Right lobe of liver (tissue), 6 donors: ENCODE measurements at regions not wholly inside any gene's neighbourhood (a gene's known extent, or its start where the extent isn't known, plus 50 kb on each side); places are given as distances from the start of the nearest gene placed in this dataset.
"Not testable (repeated sequence)": the region's sequence is repeated elsewhere in the genome, so short reads cannot be mapped to it uniquely, and the experiment has no call there.

Experiments used
- ATAC-seq, 4 donors: fragments of 200-7000 bp; cut with Tn5 transposase; one replicate each; pipeline ENCODE4 v1.9.1; 2020; ENCODE audit warnings: mild to moderate bottlenecking in 4 of 4, moderate library complexity in 4 of 4
- DNase-seq, 3 donors: peaks; one replicate each; pipeline ENCODE4 v3.0.0-alpha.2; 2020
- H3K27ac ChIP-seq, 3 donors: fragments of 200-600 bp; one replicate each; pipeline ENCODE4 v1.8.0; 2022
- H3K27me3 ChIP-seq, 2 donors: fragments of 200-600 bp; one replicate each; pipeline ENCODE4 v1.8.0; 2022
- H3K36me3 ChIP-seq, 4 donors: fragments of 200-600 bp; sonication (generic) in 1 of 4; one replicate each; pipeline versions ENCODE4 v1.5.1 to v1.8.0; 2017 to 2022; ENCODE audit warnings: control low read depth in 1 of 4
- H3K4me1 ChIP-seq, 4 donors: fragments of 200-600 bp; sonication (generic) in 1 of 4; one replicate each; pipeline versions ENCODE4 v1.5.1 to v1.8.0; 2017 to 2022; ENCODE audit warnings: control low read depth in 1 of 4
- H3K4me3 ChIP-seq, 3 donors: fragments of 200-600 bp; one replicate each; pipeline ENCODE4 v1.8.0; 2022
- H3K9me3 ChIP-seq, 4 donors: fragments of 200-600 bp; sonication (generic) in 1 of 4; one replicate each; pipeline versions ENCODE4 v1.5.1 to v1.8.0; 2017 to 2022; ENCODE audit warnings: control low read depth in 1 of 4
- POLR2A ChIP-seq: fragments of 450-650 bp; IDR thresholded peaks from one replicate; pipeline ENCODE4 v1.6.1; 2017; ENCODE audit warnings: antibody characterized with exemption, mild to moderate bottlenecking
- WGBS: methylation state at CpG from one replicate; pipeline ENCODE4 v1.1.6; 2018; ENCODE audit warnings: low coverage, low lambda C conversion rate; ENCODE audit not compliant: insufficient coverage; ENCODE audit errors: missing lambda C conversion rate; 5-methylcytosine and 5-hydroxymethylcytosine counted together
- intact Hi-C, 2 donors: fragments of 100-400 bp; cut with DNase I; formaldehyde crosslinking; loops; one replicate each; pipeline versions ENCODE4 v1.11.2 to v1.14.1; 2022
- TF ChIP-seq, protein P1 (sequence below), 4 donors: fragments of 200-600 bp in 3 of 4; fragments of 450-650 bp in 1 of 4; IDR thresholded peaks; one replicate each; pipeline versions ENCODE4 v1.5.1 to v1.8.0; 2016 to 2022; ENCODE audit warnings: antibody characterized with exemption in 4 of 4, mild to moderate bottlenecking in 2 of 4
- donor health status: DM: no; HTN: yes; CAD: no.
- donor health status: DM: no; HTN: no; CAD: no.
- donor health status: DM: no; HTN: no; CAD: no.
- donor health status: DM: no; HTN: yes; CAD: no.
- donor health status: DM: no; HTN: yes; CAD: no.

DNA sequence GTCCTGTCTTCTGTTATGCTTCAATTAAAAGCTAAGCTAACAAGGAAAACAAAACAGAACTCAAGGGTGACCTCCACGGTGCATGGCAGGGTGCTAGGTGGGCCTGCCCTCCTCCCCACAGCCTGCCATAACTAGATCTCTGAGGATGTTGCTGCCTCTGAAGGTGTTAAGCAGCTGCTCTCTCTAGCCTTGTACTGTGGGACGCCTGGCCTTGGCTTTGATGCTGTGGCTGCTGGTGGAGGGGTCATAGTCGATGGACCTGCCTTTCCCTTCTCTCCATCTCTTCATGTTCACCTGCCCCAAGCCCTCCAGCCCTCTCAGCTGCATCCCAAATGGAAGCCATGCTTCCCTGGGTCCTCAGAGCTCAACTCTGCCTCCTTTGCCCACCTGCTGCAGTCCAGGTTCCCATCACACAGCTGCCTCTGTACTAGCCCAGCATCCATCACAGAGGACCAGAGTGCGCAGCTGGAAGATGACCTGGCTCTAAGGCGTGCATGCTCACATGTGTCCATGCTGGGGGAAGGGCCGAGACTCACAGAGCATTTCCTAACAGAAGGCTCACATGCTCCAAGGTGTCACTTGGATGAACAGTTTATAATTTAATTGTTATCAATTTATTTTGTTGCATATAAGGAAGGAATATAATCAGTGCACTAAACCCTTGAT is 180.3 kb upstream of the E2F8 start:
- DNase-seq = no peak
- intact Hi-C loops = no loop called here
- no peak overlapping the region for H3K27ac ChIP-seq
- H3K9me3 ChIP-seq = no peaks in the 10 kb centered on the region
- H3K27me3 ChIP-seq = no peaks in the 10 kb centered on the region
- no peak overlapping the region for H3K4me3 ChIP-seq
- 74% methylated on average over 5 of the region's 6 CpGs for WGBS
- H3K4me1 ChIP-seq = peaks cover 0 to 16% (median 8%) of the 10 kb centered on the region in 4 donors
- TF ChIP-seq POLR2A = no peak
- TF ChIP-seq, protein P1, sequence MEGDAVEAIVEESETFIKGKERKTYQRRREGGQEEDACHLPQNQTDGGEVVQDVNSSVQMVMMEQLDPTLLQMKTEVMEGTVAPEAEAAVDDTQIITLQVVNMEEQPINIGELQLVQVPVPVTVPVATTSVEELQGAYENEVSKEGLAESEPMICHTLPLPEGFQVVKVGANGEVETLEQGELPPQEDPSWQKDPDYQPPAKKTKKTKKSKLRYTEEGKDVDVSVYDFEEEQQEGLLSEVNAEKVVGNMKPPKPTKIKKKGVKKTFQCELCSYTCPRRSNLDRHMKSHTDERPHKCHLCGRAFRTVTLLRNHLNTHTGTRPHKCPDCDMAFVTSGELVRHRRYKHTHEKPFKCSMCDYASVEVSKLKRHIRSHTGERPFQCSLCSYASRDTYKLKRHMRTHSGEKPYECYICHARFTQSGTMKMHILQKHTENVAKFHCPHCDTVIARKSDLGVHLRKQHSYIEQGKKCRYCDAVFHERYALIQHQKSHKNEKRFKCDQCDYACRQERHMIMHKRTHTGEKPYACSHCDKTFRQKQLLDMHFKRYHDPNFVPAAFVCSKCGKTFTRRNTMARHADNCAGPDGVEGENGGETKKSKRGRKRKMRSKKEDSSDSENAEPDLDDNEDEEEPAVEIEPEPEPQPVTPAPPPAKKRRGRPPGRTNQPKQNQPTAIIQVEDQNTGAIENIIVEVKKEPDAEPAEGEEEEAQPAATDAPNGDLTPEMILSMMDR (IDR thresholded peaks at IDR 0.05) = no peak
- ATAC-seq = no peak
- no peaks in the 10 kb centered on the region for H3K36me3 ChIP-seq

GRCh38 chr11:19419808-19420207 is 179.1 kb upstream of the E2F8 start:
- no peaks in the 10 kb centered on the region for H3K9me3 ChIP-seq
- peak in 1 of 3 donors; percentile 67 for DNase-seq
- TF ChIP-seq, protein P1 (IDR thresholded peaks at IDR 0.05) = no peak
- no peak for TF ChIP-seq POLR2A
- intact Hi-C loops = no loop called here
- H3K27me3 ChIP-seq = no peaks in the 10 kb centered on the region
- ATAC-seq = peak; percentile 86 to 95 (median 88)
- no peak overlapping the region for H3K4me3 ChIP-seq
- H3K36me3 ChIP-seq = no peaks in the 10 kb centered on the region
- peaks cover 0 to 16% (median 8%) of the 10 kb centered on the region in 4 donors for H3K4me1 ChIP-seq
- H3K27ac ChIP-seq = peak overlapping the region in 1 of 3 donors; percentile 65
- WGBS = 37% methylated on average over 7 of the region's 7 CpGs

DNA sequence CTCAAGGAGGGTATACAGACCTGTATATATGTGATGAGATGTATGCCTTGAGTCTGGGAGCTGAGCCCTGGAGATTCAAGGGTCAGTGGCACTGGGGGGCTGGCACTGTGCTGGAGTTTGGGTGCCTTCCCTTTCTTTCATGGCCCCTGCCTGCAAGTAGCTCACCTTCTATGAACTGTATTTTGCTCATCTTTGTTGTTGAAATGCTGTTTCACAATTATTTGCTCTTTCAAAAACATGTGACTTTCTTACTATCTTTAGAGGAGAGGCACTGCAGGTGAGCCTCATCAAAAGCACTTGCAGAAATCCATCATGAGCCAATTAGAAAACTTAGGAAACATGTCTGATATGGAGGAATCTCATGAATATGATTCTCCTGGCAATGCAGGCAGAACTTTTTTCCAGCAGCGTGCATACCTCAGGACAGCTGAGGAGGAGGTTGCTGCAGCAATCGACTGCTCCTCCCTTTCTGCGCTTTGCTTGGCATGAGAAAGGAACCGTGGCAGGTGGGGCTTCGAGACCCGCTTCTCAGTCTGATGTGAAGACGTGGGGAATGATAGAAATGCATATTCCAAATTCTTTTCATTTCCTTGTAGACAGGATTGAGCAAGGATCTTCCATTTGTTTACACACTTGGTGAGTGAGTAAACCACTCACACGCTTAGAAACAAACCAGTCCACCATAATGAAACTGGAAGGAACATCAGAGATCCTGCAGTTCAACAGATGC is 178.4 kb upstream of the E2F8 start:
- Histone ChIP-seq H3K4me1 (peaks cover 0 to 16% (median 8%) of the 10 kb centered on the region in 4 donors), H3K9me3 (no peaks in the 10 kb centered on the region), H3K27ac (peak overlapping the region in 1 of 3 donors; percentile 65), H3K27me3 (no peaks in the 10 kb centered on the region), H3K4me3 (no peak overlapping the region), H3K36me3 (no peaks in the 10 kb centered on the region)
- ATAC-seq = peak; percentile 76 to 89 (median 80)
- 32% methylated on average over 8 of the region's 8 CpGs for WGBS
- DNase-seq = no peak
- intact Hi-C loops = no loop called here
- no peak for TF ChIP-seq POLR2A
- TF ChIP-seq, protein P1 (IDR thresholded peaks at IDR 0.05) = no peak

DNA sequence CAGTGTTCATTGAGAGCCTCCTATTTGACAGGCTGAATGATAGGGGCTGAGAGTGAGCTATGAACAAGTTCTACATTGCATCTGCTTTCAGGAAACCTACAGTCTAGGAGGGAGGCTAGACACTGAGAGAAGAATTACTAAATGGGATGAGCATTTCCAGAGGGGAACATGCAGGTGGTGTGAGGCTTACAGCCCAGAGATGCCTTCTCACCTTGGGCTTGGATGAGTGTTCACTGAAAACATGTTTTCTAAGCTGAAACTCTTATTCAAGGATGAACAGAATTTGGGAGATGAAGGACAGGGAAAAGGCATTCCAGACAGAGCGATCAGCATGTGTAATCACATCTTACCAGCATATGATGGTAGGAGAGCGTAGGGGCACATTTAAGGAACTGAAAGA is 177.5 kb upstream of the E2F8 start:
- intact Hi-C loops = no loop called here
- H3K4me1 ChIP-seq = peaks cover 0 to 16% (median 8%) of the 10 kb centered on the region in 4 donors
- no peaks in the 10 kb centered on the region for H3K36me3 ChIP-seq
- TF ChIP-seq, protein P1 (IDR thresholded peaks at IDR 0.05) = no peak
- no peak for TF ChIP-seq POLR2A
- WGBS = 72% methylated on average over 2 of the region's 2 CpGs
- DNase-seq (no peak), ATAC-seq (no peak)
- no peak overlapping the region for H3K4me3 ChIP-seq
- no peaks in the 10 kb centered on the region for H3K27me3 ChIP-seq
- no peak overlapping the region for H3K27ac ChIP-seq
- no peaks in the 10 kb centered on the region for H3K9me3 ChIP-seq

- H3K9me3 ChIP-seq, H3K4me3 ChIP-seq, H3K27ac ChIP-seq, ATAC-seq, H3K27me3 ChIP-seq, DNase-seq, intact Hi-C loops, H3K36me3 ChIP-seq, H3K4me1 ChIP-seq: not testable (repeated sequence)
- WGBS = 38% methylated on average over 2 of the region's 3 CpGs
These were observed 171.3 kb upstream of the E2F8 start for GRCh38 chr11:19412070-19412469.
